Astrocyte (in vitro differentiated cells and primary cell): ENCODE measurements at regions not wholly inside any gene's neighbourhood (a gene's known extent, or its start where the extent isn't known, plus 50 kb on each side); places are given as distances from the start of the nearest gene placed in this dataset.
"Not testable (repeated sequence)": the region's sequence is repeated elsewhere in the genome, so short reads cannot be mapped to it uniquely, and the experiment has no call there.

ENCODE experiments used
- EZH2 ChIP-seq: IDR thresholded peaks from 2 replicates; pipeline ENCODE4 v1.6.1; 2012; ENCODE audit warnings: mild to moderate bottlenecking, low read length, inconsistent platforms; ENCODE audit not compliant: insufficient read depth
- TF ChIP-seq, protein P1 (sequence below): IDR thresholded peaks from 2 replicates; pipeline ENCODE4 v1.5.1; 2011; ENCODE audit warnings: low read depth, mild to moderate bottlenecking, inconsistent platforms, low read length, moderate library complexity; ENCODE audit not compliant: insufficient read depth

DNA sequence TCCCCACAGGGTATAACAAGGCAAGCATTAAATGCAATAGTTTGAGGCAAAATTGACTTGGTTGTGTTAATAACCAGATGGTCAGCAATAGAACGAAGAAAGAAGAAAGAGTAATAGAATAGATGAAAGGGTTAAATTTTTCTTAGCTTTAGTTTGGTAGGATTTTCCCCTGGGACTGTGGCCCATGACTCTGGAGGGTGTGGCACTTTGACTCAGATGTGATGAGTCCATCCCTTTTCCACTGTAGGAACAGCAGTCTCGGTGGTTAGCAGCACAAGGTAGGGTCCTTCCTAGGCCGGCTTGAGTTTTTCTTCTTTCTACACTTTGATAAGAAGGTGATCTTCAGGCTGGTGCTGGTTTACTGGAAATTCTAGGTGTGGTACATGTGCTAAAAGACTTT lies 321.0 kb downstream of the CGGBP1 start:
- TF ChIP-seq, protein P1, sequence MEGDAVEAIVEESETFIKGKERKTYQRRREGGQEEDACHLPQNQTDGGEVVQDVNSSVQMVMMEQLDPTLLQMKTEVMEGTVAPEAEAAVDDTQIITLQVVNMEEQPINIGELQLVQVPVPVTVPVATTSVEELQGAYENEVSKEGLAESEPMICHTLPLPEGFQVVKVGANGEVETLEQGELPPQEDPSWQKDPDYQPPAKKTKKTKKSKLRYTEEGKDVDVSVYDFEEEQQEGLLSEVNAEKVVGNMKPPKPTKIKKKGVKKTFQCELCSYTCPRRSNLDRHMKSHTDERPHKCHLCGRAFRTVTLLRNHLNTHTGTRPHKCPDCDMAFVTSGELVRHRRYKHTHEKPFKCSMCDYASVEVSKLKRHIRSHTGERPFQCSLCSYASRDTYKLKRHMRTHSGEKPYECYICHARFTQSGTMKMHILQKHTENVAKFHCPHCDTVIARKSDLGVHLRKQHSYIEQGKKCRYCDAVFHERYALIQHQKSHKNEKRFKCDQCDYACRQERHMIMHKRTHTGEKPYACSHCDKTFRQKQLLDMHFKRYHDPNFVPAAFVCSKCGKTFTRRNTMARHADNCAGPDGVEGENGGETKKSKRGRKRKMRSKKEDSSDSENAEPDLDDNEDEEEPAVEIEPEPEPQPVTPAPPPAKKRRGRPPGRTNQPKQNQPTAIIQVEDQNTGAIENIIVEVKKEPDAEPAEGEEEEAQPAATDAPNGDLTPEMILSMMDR, result not testable (repeated sequence)
- TF ChIP-seq EZH2, result not testable (repeated sequence)
